PFSK-1 (cell line): ENCODE measurements at regions not wholly inside any gene's neighbourhood (a gene's known extent, or its start where the extent isn't known, plus 50 kb on each side); places are given as distances from the start of the nearest gene placed in this dataset.

Experiments used
- FOXP2 ChIP-seq: optimal IDR thresholded peaks from 2 replicates; pipeline ENCODE3; 2011; ENCODE audit warnings: borderline replicate concordance, control low read depth, inconsistent platforms; ENCODE audit not compliant: insufficient read depth; ENCODE audit errors: extremely low read length, extremely low read depth
- POLR2AphosphoS5 ChIP-seq: IDR thresholded peaks from 2 replicates; pipeline ENCODE4 v1.6.1; 2012; ENCODE audit warnings: low read depth, mild to moderate bottlenecking, control low read depth, low read length, moderate library complexity
- REST ChIP-seq, 2 experiments: IDR thresholded peaks; 2 replicates each; pipeline versions ENCODE4 v1.6.1 to v1.8.0; 2011 to 2012; ENCODE audit warnings: low read depth in 2 of 2, low read length in 2 of 2, control low read depth in 1 of 2, inconsistent platforms in 1 of 2, mild to moderate bottlenecking in 1 of 2, moderate library complexity in 1 of 2; ENCODE audit not compliant: insufficient read depth in 1 of 2
- SIN3A ChIP-seq: IDR thresholded peaks from 2 replicates; pipeline ENCODE4 v1.6.1; 2012; ENCODE audit warnings: mild to moderate bottlenecking, low read length, moderate library complexity, borderline replicate concordance; ENCODE audit not compliant: insufficient read depth
- TAF1 ChIP-seq: IDR thresholded peaks from 2 replicates; pipeline ENCODE4 v1.6.1; 2012; ENCODE audit warnings: low read length, control low read depth, borderline replicate concordance; ENCODE audit not compliant: insufficient read depth

GRCh38 chr5:72637058-72637457, 129.8 kb upstream of the ZNF366 start:
- TF ChIP-seq SIN3A = no peak
- no peak for TF ChIP-seq REST (IDR thresholded peaks at IDR 0.05; ENCODE audit: insufficient read depth in 1 of 2, low read depth in 2 of 2, low read length in 2 of 2)
- no peak for TF ChIP-seq TAF1
- TF ChIP-seq POLR2AphosphoS5 = no peak
- TF ChIP-seq FOXP2 = no peak

GRCh38 chr5:72634444-72634843, 127.2 kb upstream of the ZNF366 start:
- no peak for TF ChIP-seq POLR2AphosphoS5
- TF ChIP-seq FOXP2 = no peak
- no peak for TF ChIP-seq SIN3A
- no peak for TF ChIP-seq REST (IDR thresholded peaks at IDR 0.05; ENCODE audit: insufficient read depth in 1 of 2, low read depth in 2 of 2, low read length in 2 of 2)
- no peak for TF ChIP-seq TAF1

- no peak for TF ChIP-seq TAF1
- TF ChIP-seq POLR2AphosphoS5 = no peak
- no peak for TF ChIP-seq FOXP2
- TF ChIP-seq REST (IDR thresholded peaks at IDR 0.05; ENCODE audit: insufficient read depth in 1 of 2, low read depth in 2 of 2, low read length in 2 of 2) = no peak
- no peak for TF ChIP-seq SIN3A
Observed at GRCh38 chr5:72633649-72634048, 126.4 kb upstream of the ZNF366 start.

- TF ChIP-seq POLR2AphosphoS5 (no peak), TAF1 (no peak), REST (IDR thresholded peaks at IDR 0.05; ENCODE audit: insufficient read depth in 1 of 2, low read depth in 2 of 2, low read length in 2 of 2) (no peak), SIN3A (no peak), FOXP2 (no peak)
Observed at GRCh38 chr5:72633041-72633445, 125.8 kb upstream of the ZNF366 start.

- TF ChIP-seq REST (IDR thresholded peaks at IDR 0.05; ENCODE audit: insufficient read depth in 1 of 2, low read depth in 2 of 2, low read length in 2 of 2) (no peak), FOXP2 (no peak), POLR2AphosphoS5 (no peak), SIN3A (no peak), TAF1 (no peak)
Observed at GRCh38 chr5:72630721-72631120, 123.5 kb upstream of the ZNF366 start.
